ENCODE measurements at regions not wholly inside any gene's neighbourhood (a gene's known extent, or its start where the extent isn't known, plus 50 kb on each side); places are given as distances from the start of the nearest gene placed in this dataset.
"Not testable (repeated sequence)": the region's sequence is repeated elsewhere in the genome, so short reads cannot be mapped to it uniquely, and the experiment has no call there.

DNA sequence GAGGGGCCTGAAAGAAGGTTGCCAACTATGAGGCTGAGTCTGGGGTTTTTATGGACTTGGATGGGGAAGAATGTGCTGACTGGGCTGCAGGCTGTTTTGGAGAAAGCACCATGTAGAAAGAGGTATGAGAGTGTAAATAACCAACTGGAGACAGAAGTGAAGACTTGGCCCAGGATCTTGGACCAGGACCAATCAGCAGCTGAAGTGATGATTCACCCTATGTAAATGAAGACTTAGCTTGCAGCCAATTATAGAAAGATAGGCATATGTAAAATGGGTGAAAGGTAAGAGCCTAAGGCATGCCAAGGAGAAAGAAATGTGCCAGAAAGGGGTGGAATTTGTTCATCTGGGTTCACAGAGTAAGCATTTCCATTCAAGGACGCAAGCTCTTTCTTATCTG is 856.7 kb upstream of the PRKX start:
- H3K27ac ChIP-seq (ENCODE audit: low read depth, low read length), result no peak overlapping the region
- 86% methylated on average over 1 of the region's 1 CpG for WGBS

DNA sequence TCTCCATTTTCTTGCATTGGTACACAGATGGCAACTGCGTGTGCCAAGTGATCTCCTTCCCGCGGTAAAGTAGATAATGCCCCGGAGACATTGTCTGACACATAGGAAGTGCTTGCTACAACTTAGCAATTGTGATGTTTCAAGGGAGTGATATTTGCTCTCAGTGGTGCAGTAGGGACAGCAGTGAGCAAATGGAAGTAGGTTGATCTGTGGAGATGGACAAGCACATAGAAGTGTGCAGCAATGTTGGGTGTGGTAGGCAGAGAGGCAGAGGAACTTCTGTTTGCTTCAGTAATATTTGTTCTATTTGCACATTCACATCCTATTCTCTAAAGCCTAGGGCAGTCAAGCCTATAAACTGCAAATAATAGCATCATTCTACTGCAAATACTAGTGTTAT is 846.7 kb upstream of the PRKX start:
- Histone ChIP-seq H3K4me1 (ENCODE audit: insufficient read depth, low read length) (no peaks in the 10 kb centered on the region), H3K9me3 (ENCODE audit: insufficient read depth, low read depth, low read length) (no peaks in the 10 kb centered on the region), H3K27ac (ENCODE audit: low read depth, low read length) (no peak overlapping the region), H3K36me3 (ENCODE audit: insufficient read depth, low read length) (no peaks in the 10 kb centered on the region), H3K9ac (ENCODE audit: low read depth, low read length) (no peak overlapping the region), H3K27me3 (ENCODE audit: insufficient read depth, low read length) (no peaks in the 10 kb centered on the region), H3K4me3 (ENCODE audit: low read length) (no peak overlapping the region)
- WGBS, result 97% methylated on average over 4 of the region's 4 CpGs

More for the DNA sequence above, 856.7 kb upstream of the PRKX start:
- Histone ChIP-seq H3K4me1 (ENCODE audit: insufficient read depth, low read length) (0 out of 2 replicates have a peak, but pooled peaks cover 6% of the 10 kb centered on the region), H3K27me3 (ENCODE audit: insufficient read depth, low read length) (no peaks in the 10 kb centered on the region), H3K9ac (ENCODE audit: low read depth, low read length) (no peak overlapping the region), H3K9me3 (ENCODE audit: insufficient read depth, low read depth, low read length) (0 out of 2 replicates have a peak, but pooled peaks cover 4% of the 10 kb centered on the region), H3K36me3 (ENCODE audit: insufficient read depth, low read length) (no peaks in the 10 kb centered on the region), H3K4me3 (ENCODE audit: low read length) (no peak overlapping the region)

DNA sequence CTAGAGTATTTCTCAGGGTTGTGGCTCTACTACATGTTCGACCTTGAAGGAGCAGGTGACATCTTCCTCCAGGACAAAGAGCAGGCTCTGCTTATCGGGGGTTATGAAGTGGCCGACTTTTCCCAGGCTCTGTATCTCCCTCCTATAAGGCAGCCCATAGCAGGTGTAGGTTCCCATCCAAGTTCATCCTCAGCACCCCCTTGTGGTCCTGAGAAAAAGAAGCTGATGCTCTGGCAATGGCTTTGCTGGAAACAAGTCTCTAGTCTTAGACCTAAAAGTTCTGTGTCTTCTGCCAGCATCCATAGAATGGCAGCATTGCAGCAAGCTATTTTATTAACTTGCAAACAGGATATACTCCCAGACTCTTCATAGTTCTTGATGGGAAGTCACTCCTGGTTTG is 836.6 kb upstream of the PRKX start:
- no peaks in the 10 kb centered on the region for H3K27me3 ChIP-seq (ENCODE audit: insufficient read depth, low read length)
- no peaks in the 10 kb centered on the region for H3K4me1 ChIP-seq (ENCODE audit: insufficient read depth, low read length)
- no peak overlapping the region for H3K4me3 ChIP-seq (ENCODE audit: low read length)
- no peak overlapping the region for H3K9ac ChIP-seq (ENCODE audit: low read depth, low read length)
- no peak overlapping the region for H3K27ac ChIP-seq (ENCODE audit: low read depth, low read length)
- H3K36me3 ChIP-seq (ENCODE audit: insufficient read depth, low read length), result no peaks in the 10 kb centered on the region
- no peaks in the 10 kb centered on the region for H3K9me3 ChIP-seq (ENCODE audit: insufficient read depth, low read depth, low read length)
- 86% methylated on average over 3 of the region's 3 CpGs for WGBS

DNA sequence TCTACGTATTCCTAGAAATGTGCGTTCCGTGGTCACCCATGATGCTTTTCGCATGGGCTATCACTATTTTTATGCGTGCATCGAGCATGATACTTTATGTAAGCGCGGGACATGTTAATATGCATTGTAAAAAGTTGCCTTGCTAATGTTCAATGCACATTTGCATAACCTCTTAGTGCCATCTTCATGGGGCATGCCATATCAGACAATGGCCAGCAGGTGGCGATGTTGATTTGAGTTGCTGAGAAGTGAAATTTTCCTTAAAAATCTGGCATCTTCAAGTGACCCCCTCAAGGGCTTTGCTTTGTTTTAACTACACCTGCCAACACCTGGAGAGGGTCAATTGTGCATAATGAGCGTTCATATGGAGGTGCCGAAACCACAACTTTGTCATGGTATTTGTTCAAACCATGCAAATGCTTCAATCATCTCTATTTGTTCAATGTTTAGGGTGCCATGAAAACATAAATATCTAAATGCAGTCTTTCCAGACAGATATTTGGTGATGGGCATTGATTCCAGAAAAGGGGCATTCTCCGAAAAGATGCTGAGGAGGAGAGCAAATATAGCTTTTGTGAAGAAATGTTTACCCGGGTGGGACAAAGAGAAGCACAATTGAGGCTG is 833.9 kb upstream of the PRKX start:
- Histone ChIP-seq H3K27me3 (ENCODE audit: insufficient read depth, low read length) (no peaks in the 10 kb centered on the region), H3K9ac (ENCODE audit: low read depth, low read length) (no peak overlapping the region), H3K27ac (ENCODE audit: low read depth, low read length) (no peak overlapping the region), H3K9me3 (ENCODE audit: insufficient read depth, low read depth, low read length) (no peaks in the 10 kb centered on the region), H3K4me3 (ENCODE audit: low read length) (no peak overlapping the region), H3K4me1 (ENCODE audit: insufficient read depth, low read length) (no peaks in the 10 kb centered on the region), H3K36me3 (ENCODE audit: insufficient read depth, low read length) (no peaks in the 10 kb centered on the region)
- 48% methylated on average over 13 of the region's 13 CpGs for WGBS

DNA sequence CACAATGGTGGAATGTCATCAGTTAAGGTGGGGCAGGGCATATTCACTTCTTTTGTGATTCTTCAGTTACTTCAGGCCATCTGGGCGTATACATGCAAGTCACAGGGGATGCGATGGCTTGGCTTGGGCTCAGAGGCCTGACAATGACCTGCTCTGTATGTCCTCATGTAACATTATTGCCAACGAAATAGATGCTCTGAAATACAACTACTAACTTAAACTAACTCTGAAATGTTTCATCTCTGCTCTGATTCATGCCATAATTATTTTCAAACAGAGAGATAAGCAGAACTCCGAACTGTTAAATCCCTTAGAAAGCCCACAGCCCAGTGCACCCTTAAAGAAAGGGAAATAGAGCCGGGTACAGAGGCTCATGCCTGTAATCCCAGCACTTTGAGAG is 832.7 kb upstream of the PRKX start:
- not testable (repeated sequence) for H3K27ac ChIP-seq (ENCODE audit: low read depth, low read length); H3K27me3 ChIP-seq (ENCODE audit: insufficient read depth, low read length); H3K4me1 ChIP-seq (ENCODE audit: insufficient read depth, low read length); H3K9ac ChIP-seq (ENCODE audit: low read depth, low read length); H3K9me3 ChIP-seq (ENCODE audit: insufficient read depth, low read depth, low read length); H3K36me3 ChIP-seq (ENCODE audit: insufficient read depth, low read length); H3K4me3 ChIP-seq (ENCODE audit: low read length)
- 91% methylated on average over 5 of the region's 5 CpGs for WGBS

DNA sequence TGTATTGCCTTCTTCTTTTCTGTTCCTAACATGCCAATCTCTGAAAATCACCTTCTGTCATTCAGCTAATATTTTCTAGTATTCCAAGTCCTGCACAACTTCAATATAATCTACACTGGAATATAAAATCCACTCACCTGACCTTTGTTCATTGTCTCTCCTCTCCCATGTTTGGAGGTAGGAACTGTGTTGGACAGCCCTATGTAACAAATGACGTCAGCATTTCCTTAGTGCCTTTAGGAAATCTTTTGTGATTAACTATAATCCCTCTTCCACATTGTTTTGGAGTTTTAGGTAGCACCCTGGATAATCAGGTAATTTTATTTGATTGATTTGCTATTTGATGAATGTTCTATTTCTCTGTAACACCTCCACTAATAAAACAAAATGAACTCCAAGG is 814.8 kb upstream of the PRKX start:
- no CpG with 5 or more reads among the region's 1 CpG for WGBS
- H3K9ac ChIP-seq (ENCODE audit: low read depth, low read length), result no peak overlapping the region
- no peaks in the 10 kb centered on the region for H3K27me3 ChIP-seq (ENCODE audit: insufficient read depth, low read length)
- no peaks in the 10 kb centered on the region for H3K9me3 ChIP-seq (ENCODE audit: insufficient read depth, low read depth, low read length)
- no peaks in the 10 kb centered on the region for H3K4me1 ChIP-seq (ENCODE audit: insufficient read depth, low read length)
- no peaks in the 10 kb centered on the region for H3K36me3 ChIP-seq (ENCODE audit: insufficient read depth, low read length)
- H3K4me3 ChIP-seq (ENCODE audit: low read length), result no peak overlapping the region
- no peak overlapping the region for H3K27ac ChIP-seq (ENCODE audit: low read depth, low read length)

DNA sequence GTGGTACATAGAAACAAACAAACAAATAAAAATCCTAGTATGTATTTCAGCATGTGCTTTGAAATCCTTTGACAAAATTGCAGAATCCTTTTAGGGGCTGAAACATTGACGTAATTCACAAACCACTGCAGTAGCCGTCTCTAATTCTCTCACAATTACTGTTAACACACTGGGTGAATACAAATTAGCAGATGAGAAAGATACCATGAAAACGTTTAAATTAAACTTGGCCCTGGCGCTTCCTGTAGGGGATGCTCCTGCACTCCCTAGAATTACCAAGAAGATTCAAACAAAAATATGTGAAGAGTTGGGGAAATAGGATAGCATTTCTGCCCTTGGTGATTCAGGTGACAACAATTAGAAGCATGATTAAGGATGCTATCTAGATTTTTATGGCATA is 772.5 kb upstream of the PRKX start:
- no peaks in the 10 kb centered on the region for H3K27me3 ChIP-seq (ENCODE audit: insufficient read depth, low read length)
- H3K36me3 ChIP-seq (ENCODE audit: insufficient read depth, low read length), result no peaks in the 10 kb centered on the region
- no peak overlapping the region for H3K9ac ChIP-seq (ENCODE audit: low read depth, low read length)
- H3K27ac ChIP-seq (ENCODE audit: low read depth, low read length), result no peak overlapping the region
- 93% methylated on average over 2 of the region's 4 CpGs for WGBS
- peaks cover 7% of the 10 kb centered on the region for H3K4me1 ChIP-seq (ENCODE audit: insufficient read depth, low read length)
- H3K4me3 ChIP-seq (ENCODE audit: low read length), result no peak overlapping the region
- H3K9me3 ChIP-seq (ENCODE audit: insufficient read depth, low read depth, low read length), result no peaks in the 10 kb centered on the region

DNA sequence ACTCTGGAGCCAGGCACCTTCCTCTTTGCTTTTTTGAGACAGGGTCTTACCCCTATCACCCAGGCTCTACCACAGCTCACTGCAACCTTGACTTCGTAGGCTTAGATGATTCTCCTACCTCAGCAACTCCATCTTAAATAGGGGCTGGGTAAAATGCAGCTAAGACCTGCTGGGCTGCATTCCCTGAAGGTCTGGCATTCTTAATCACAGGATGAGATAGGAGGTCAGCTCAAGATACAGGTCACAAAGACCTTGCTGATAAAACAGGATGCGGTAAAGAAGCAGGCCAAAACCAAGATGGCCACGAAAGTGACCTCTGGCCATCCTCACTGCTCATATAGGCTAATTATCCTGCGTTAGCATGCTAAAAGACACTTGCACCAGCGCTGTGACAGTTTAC is 770.8 kb upstream of the PRKX start:
- Histone ChIP-seq H3K27me3 (ENCODE audit: insufficient read depth, low read length) (no peaks in the 10 kb centered on the region), H3K9me3 (ENCODE audit: insufficient read depth, low read depth, low read length) (no peaks in the 10 kb centered on the region), H3K4me3 (ENCODE audit: low read length) (no peak overlapping the region), H3K4me1 (ENCODE audit: insufficient read depth, low read length) (peaks cover 7% of the 10 kb centered on the region), H3K9ac (ENCODE audit: low read depth, low read length) (no peak overlapping the region), H3K27ac (ENCODE audit: low read depth, low read length) (no peak overlapping the region), H3K36me3 (ENCODE audit: insufficient read depth, low read length) (no peaks in the 10 kb centered on the region)
- WGBS, result 81% methylated on average over 4 of the region's 5 CpGs

DNA sequence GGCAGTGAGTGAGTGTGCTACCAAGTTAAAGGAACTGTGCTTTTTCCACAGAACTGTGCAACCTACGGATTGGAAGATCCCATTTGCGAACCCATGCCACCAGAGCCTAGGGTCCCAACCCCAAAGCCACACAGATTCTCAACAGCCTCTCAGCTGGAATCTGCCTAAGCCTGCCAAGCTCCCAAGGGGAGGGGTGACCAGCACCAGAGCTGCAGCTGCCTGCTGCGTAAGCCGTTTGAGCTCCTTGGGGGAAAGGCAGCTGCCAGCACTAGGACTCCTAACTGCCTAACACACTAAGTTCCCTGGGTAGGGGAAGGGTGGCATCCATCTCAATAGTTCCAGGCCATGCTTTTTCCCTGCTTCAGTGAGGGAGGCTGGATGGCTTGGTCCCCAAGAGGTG is 738.1 kb upstream of the PRKX start:
- no peak overlapping the region for H3K27ac ChIP-seq (ENCODE audit: low read depth, low read length)
- 90% methylated on average over 4 of the region's 4 CpGs for WGBS
- H3K36me3 ChIP-seq (ENCODE audit: insufficient read depth, low read length), result no peaks in the 10 kb centered on the region

DNA sequence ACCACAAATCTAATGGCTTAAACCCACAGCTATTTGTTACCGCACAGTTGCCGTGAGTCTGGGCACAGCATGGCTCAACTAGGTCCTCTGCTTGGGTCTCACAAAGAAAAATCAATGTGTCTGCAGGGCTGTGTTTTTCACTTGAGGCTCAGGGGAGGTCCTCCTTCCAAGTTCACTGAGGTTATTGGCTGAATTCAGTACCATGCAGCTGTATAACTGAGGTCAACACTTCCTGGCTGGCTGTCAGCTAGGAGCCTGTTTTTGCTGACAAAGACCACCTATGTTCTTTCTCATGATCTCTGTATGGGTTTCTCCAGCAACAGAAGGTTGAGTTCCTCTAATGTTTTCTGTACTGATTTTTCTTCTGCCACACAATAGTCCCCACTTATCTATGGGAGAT is 736.7 kb upstream of the PRKX start:
- no peaks in the 10 kb centered on the region for H3K27me3 ChIP-seq (ENCODE audit: insufficient read depth, low read length)
- no peaks in the 10 kb centered on the region; the same call in 1 of the 2 replicates for H3K4me1 ChIP-seq (ENCODE audit: insufficient read depth, low read length)
- 96% methylated on average over 2 of the region's 2 CpGs for WGBS
- H3K4me3 ChIP-seq (ENCODE audit: low read length), result no peak overlapping the region
- H3K9me3 ChIP-seq (ENCODE audit: insufficient read depth, low read depth, low read length), result no peaks in the 10 kb centered on the region
- no peak overlapping the region for H3K27ac ChIP-seq (ENCODE audit: low read depth, low read length)
- H3K36me3 ChIP-seq (ENCODE audit: insufficient read depth, low read length), result no peaks in the 10 kb centered on the region
- no peak overlapping the region for H3K9ac ChIP-seq (ENCODE audit: low read depth, low read length)

More for the DNA sequence above, 738.1 kb upstream of the PRKX start:
- no peak overlapping the region for H3K4me3 ChIP-seq (ENCODE audit: low read length)
- H3K9me3 ChIP-seq (ENCODE audit: insufficient read depth, low read depth, low read length), result no peaks in the 10 kb centered on the region
- H3K27me3 ChIP-seq (ENCODE audit: insufficient read depth, low read length), result no peaks in the 10 kb centered on the region
- H3K4me1 ChIP-seq (ENCODE audit: insufficient read depth, low read length), result no peaks in the 10 kb centered on the region; the same call in 1 of the 2 replicates
- H3K9ac ChIP-seq (ENCODE audit: low read depth, low read length), result no peak overlapping the region

DNA sequence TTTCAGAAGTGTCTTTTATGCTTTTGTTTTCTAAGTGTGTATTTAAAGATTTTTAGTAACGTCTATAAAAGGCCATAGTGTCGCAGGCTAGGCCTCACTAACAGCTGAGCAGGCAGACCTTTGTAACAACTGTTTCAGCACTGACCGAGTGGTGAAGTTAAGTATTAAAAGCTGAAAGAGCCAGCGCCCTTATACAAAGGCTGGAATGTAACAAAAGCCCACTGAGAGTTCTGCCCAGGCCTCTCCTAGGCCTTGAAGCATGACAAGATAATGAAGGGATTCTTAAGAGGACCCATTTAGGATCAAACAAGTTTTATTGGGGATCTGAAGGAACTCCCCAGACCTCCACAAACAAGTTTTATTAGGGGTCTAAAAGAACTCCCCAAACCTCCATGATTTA is 722.5 kb upstream of the PRKX start:
- no peaks in the 10 kb centered on the region for H3K36me3 ChIP-seq (ENCODE audit: insufficient read depth, low read length)
- no peak overlapping the region for H3K27ac ChIP-seq (ENCODE audit: low read depth, low read length)
- no peak overlapping the region for H3K9ac ChIP-seq (ENCODE audit: low read depth, low read length)
- no peak overlapping the region for H3K4me3 ChIP-seq (ENCODE audit: low read length)
- peaks cover 8% of the 10 kb centered on the region; the same call in 1 of the 2 replicates for H3K4me1 ChIP-seq (ENCODE audit: insufficient read depth, low read length)
- 79% methylated on average over 4 of the region's 4 CpGs for WGBS
- no peaks in the 10 kb centered on the region for H3K9me3 ChIP-seq (ENCODE audit: insufficient read depth, low read depth, low read length)
- no peaks in the 10 kb centered on the region for H3K27me3 ChIP-seq (ENCODE audit: insufficient read depth, low read length)

DNA sequence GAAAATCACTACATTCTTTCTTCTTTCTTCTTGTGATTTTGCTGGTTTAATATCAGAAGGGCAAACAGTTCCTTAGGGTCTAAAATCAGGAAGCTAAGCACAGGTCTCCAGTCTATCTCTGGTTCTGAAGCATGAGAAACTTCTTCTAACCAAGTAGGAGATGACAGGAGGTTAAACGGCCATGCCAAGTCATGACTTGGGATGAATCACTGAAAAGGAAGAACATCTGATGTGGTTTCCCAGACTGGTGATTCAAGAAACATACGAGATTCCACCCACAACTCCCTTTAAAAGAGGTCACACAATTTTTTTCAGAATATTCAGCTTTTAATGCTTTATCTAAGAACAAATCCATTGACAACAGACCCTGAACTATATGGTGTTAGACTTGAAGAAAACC is 684.0 kb upstream of the PRKX start:
- no peaks in the 10 kb centered on the region for H3K27me3 ChIP-seq (ENCODE audit: insufficient read depth, low read length)
- no peak overlapping the region for H3K4me3 ChIP-seq (ENCODE audit: low read length)
- no peak overlapping the region for H3K9ac ChIP-seq (ENCODE audit: low read depth, low read length)
- 93% methylated on average over 2 of the region's 2 CpGs for WGBS
- H3K4me1 ChIP-seq (ENCODE audit: insufficient read depth, low read length), result no peaks in the 10 kb centered on the region
- H3K9me3 ChIP-seq (ENCODE audit: insufficient read depth, low read depth, low read length), result no peaks in the 10 kb centered on the region
- no peak overlapping the region for H3K27ac ChIP-seq (ENCODE audit: low read depth, low read length)
- no peaks in the 10 kb centered on the region for H3K36me3 ChIP-seq (ENCODE audit: insufficient read depth, low read length)
